Activated naive CD8-positive, alpha-beta T cell treated with anti-CD3 and anti-CD28 coated beads, Interleukin-2, amount 10 ng/mL, durations not matched to agents 7 days and 5 days (primary cell): ENCODE measurements at regions not wholly inside any gene's neighbourhood (a gene's known extent, or its start where the extent isn't known, plus 50 kb on each side); places are given as distances from the start of the nearest gene placed in this dataset.

Experiments used
- ATAC-seq: fragments of 150-1000 bp; cut with Tn5 transposase; one replicate; pipeline ENCODE4 v1.10.0; 2021; ENCODE audit warnings: low read depth, moderate library complexity
- POLR2A ChIA-PET: fragments of 350-600 bp; sonication (Branson Sonifier 250); formaldehyde crosslinking; loops from one replicate; lab custom pipeline; 2021; ENCODE audit warnings: antibody characterized with exemption; lab: Charles Lee
- DNase-seq: peaks from one replicate; pipeline ENCODE4 v3.0.0; 2021
- H3K27ac Mint-ChIP-seq: one replicate; pipeline ENCODE4 v1.8.0; 2022; ENCODE audit warnings: mild to moderate bottlenecking, mixed read lengths
- H3K27me3 Mint-ChIP-seq: one replicate; pipeline ENCODE4 v1.8.0; 2022; ENCODE audit warnings: mild to moderate bottlenecking, moderate library complexity, mixed read lengths
- H3K36me3 Mint-ChIP-seq: one replicate; pipeline ENCODE4 v1.8.0; 2021; ENCODE audit warnings: mild to moderate bottlenecking, mixed read lengths
- H3K4me1 Mint-ChIP-seq: one replicate; pipeline ENCODE4 v1.8.0; 2021; ENCODE audit warnings: mixed read lengths
- H3K4me3 Mint-ChIP-seq: one replicate; pipeline ENCODE4 v1.8.0; 2022; ENCODE audit warnings: mild to moderate bottlenecking, moderate library complexity, mixed read lengths
- H3K9me3 Mint-ChIP-seq: one replicate; pipeline ENCODE4 v1.8.0; 2021; ENCODE audit warnings: mixed read lengths

- no peaks in the 10 kb centered on the region for H3K9me3 Mint-ChIP-seq
- ATAC-seq (no peak), DNase-seq (no peak)
- no peak overlapping the region for H3K4me3 Mint-ChIP-seq
- POLR2A ChIA-PET: no interaction called here
- H3K27ac Mint-ChIP-seq: no peak overlapping the region
- no peaks in the 10 kb centered on the region for H3K36me3 Mint-ChIP-seq
- H3K4me1 Mint-ChIP-seq: no peaks in the 10 kb centered on the region
- no peaks in the 10 kb centered on the region for H3K27me3 Mint-ChIP-seq
Measured at GRCh38 chrX:106401965-106402559, 209.7 kb upstream of the RADX start.

GRCh38 chrX:106404512-106404911 is 207.3 kb upstream of the RADX start:
- DNase-seq (no peak), ATAC-seq (no peak)
- no peaks in the 10 kb centered on the region for H3K36me3 Mint-ChIP-seq
- H3K4me3 Mint-ChIP-seq: no peak overlapping the region
- no peaks in the 10 kb centered on the region for H3K27me3 Mint-ChIP-seq
- H3K9me3 Mint-ChIP-seq: no peaks in the 10 kb centered on the region
- POLR2A ChIA-PET: no interaction called here
- no peak overlapping the region for H3K27ac Mint-ChIP-seq
- no peaks in the 10 kb centered on the region for H3K4me1 Mint-ChIP-seq

GRCh38 chrX:106415276-106415895 is 196.4 kb upstream of the RADX start:
- Mint-ChIP-seq H3K4me1 (no peaks in the 10 kb centered on the region), H3K4me3 (no peak overlapping the region), H3K27me3 (peaks cover 7% of the 10 kb centered on the region), H3K27ac (no peak overlapping the region), H3K9me3 (no peaks in the 10 kb centered on the region), H3K36me3 (no peaks in the 10 kb centered on the region)
- DNase-seq (no peak), ATAC-seq (no peak)
- POLR2A ChIA-PET: no interaction called here

GRCh38 chrX:106436691-106437090 is 175.1 kb upstream of the RADX start:
- Mint-ChIP-seq H3K4me3 (no peak overlapping the region), H3K27me3 (no peaks in the 10 kb centered on the region), H3K4me1 (no peaks in the 10 kb centered on the region)

GRCh38 chrX:106437407-106437806 is 174.4 kb upstream of the RADX start:
- Mint-ChIP-seq H3K27me3 (no peaks in the 10 kb centered on the region), H3K9me3 (no peaks in the 10 kb centered on the region), H3K27ac (no peak overlapping the region), H3K36me3 (no peaks in the 10 kb centered on the region), H3K4me3 (no peak overlapping the region), H3K4me1 (no peaks in the 10 kb centered on the region)
- POLR2A ChIA-PET: no interaction called here
- DNase-seq (no peak), ATAC-seq (no peak)

More at GRCh38 chrX:106436691-106437090, 175.1 kb upstream of the RADX start:
- POLR2A ChIA-PET: no interaction called here
- ATAC-seq: no peak
- no peaks in the 10 kb centered on the region for H3K36me3 Mint-ChIP-seq
- DNase-seq: no peak
- no peaks in the 10 kb centered on the region for H3K9me3 Mint-ChIP-seq
- no peak overlapping the region for H3K27ac Mint-ChIP-seq

- H3K27me3 Mint-ChIP-seq: no peaks in the 10 kb centered on the region
- ATAC-seq (no peak), DNase-seq (no peak)
- H3K9me3 Mint-ChIP-seq: no peaks in the 10 kb centered on the region
- H3K36me3 Mint-ChIP-seq: no peaks in the 10 kb centered on the region
- H3K4me3 Mint-ChIP-seq: no peak overlapping the region
- POLR2A ChIA-PET: no interaction called here
- no peak overlapping the region for H3K27ac Mint-ChIP-seq
- no peaks in the 10 kb centered on the region for H3K4me1 Mint-ChIP-seq
Measured at GRCh38 chrX:106450405-106450804, 161.4 kb upstream of the RADX start.

- POLR2A ChIA-PET: no interaction called here
- Mint-ChIP-seq H3K36me3 (no peaks in the 10 kb centered on the region), H3K4me1 (no peaks in the 10 kb centered on the region), H3K4me3 (no peak overlapping the region), H3K27ac (no peak overlapping the region), H3K27me3 (no peaks in the 10 kb centered on the region), H3K9me3 (no peaks in the 10 kb centered on the region)
- ATAC-seq: peak; percentile 42
- DNase-seq: no peak
Measured at GRCh38 chrX:106451933-106452332, 159.8 kb upstream of the RADX start.

- POLR2A ChIA-PET: no interaction called here
Measured at GRCh38 chrX:106454991-106455390, 156.8 kb upstream of the RADX start.

GRCh38 chrX:106457802-106458201 is 154.0 kb upstream of the RADX start:
- H3K4me3 Mint-ChIP-seq: no peak overlapping the region
- H3K36me3 Mint-ChIP-seq: no peaks in the 10 kb centered on the region
- H3K4me1 Mint-ChIP-seq: no peaks in the 10 kb centered on the region
- H3K9me3 Mint-ChIP-seq: no peaks in the 10 kb centered on the region
- POLR2A ChIA-PET: no interaction called here
- ATAC-seq (no peak), DNase-seq (no peak)
- no peaks in the 10 kb centered on the region for H3K27me3 Mint-ChIP-seq
- no peak overlapping the region for H3K27ac Mint-ChIP-seq

More at GRCh38 chrX:106454991-106455390, 156.8 kb upstream of the RADX start:
- Mint-ChIP-seq H3K27ac (no peak overlapping the region), H3K36me3 (no peaks in the 10 kb centered on the region), H3K4me3 (no peak overlapping the region), H3K27me3 (no peaks in the 10 kb centered on the region), H3K4me1 (no peaks in the 10 kb centered on the region), H3K9me3 (no peaks in the 10 kb centered on the region)
- no peak for ATAC-seq
- DNase-seq: no peak

- ATAC-seq: no peak
- POLR2A ChIA-PET: no interaction called here
- Mint-ChIP-seq H3K36me3 (no peaks in the 10 kb centered on the region), H3K9me3 (no peaks in the 10 kb centered on the region), H3K4me1 (no peaks in the 10 kb centered on the region), H3K27me3 (peaks cover 5% of the 10 kb centered on the region), H3K4me3 (no peak overlapping the region), H3K27ac (no peak overlapping the region)
- DNase-seq: no peak
Measured at GRCh38 chrX:106467422-106467821, 144.4 kb upstream of the RADX start.

GRCh38 chrX:106467943-106468342 is 143.8 kb upstream of the RADX start:
- Mint-ChIP-seq H3K27me3 (peaks cover 5% of the 10 kb centered on the region), H3K27ac (no peak overlapping the region), H3K36me3 (no peaks in the 10 kb centered on the region), H3K4me1 (no peaks in the 10 kb centered on the region), H3K9me3 (no peaks in the 10 kb centered on the region), H3K4me3 (no peak overlapping the region)
- no peak for DNase-seq
- no peak for ATAC-seq
- POLR2A ChIA-PET: no interaction called here

- POLR2A ChIA-PET: no interaction called here
Measured at GRCh38 chrX:106468433-106468832, 143.3 kb upstream of the RADX start.

GRCh38 chrX:106479920-106480319 is 131.9 kb upstream of the RADX start:
- Mint-ChIP-seq H3K27me3 (peaks cover 2% of the 10 kb centered on the region), H3K4me3 (no peak overlapping the region), H3K36me3 (no peaks in the 10 kb centered on the region), H3K27ac (no peak overlapping the region), H3K9me3 (no peaks in the 10 kb centered on the region), H3K4me1 (peaks cover 11% of the 10 kb centered on the region)
- DNase-seq (no peak), ATAC-seq (no peak)
- POLR2A ChIA-PET: no interaction called here

More at GRCh38 chrX:106468433-106468832, 143.3 kb upstream of the RADX start:
- Mint-ChIP-seq H3K27ac (no peak overlapping the region), H3K4me3 (no peak overlapping the region), H3K4me1 (no peaks in the 10 kb centered on the region), H3K27me3 (peaks cover 5% of the 10 kb centered on the region), H3K9me3 (no peaks in the 10 kb centered on the region), H3K36me3 (no peaks in the 10 kb centered on the region)
- ATAC-seq: no peak
- DNase-seq: no peak

GRCh38 chrX:106481341-106481740 is 130.4 kb upstream of the RADX start:
- DNase-seq (no peak), ATAC-seq (no peak)
- Mint-ChIP-seq H3K27me3 (peaks cover 2% of the 10 kb centered on the region), H3K4me1 (peaks cover 11% of the 10 kb centered on the region), H3K9me3 (no peaks in the 10 kb centered on the region), H3K4me3 (no peak overlapping the region), H3K36me3 (no peaks in the 10 kb centered on the region), H3K27ac (no peak overlapping the region)
- POLR2A ChIA-PET: no interaction called here
